Activated B cell treated with CpG ODN at 0.5 μM for 24 hours (primary cell): ENCODE measurements at regions not wholly inside any gene's neighbourhood (a gene's known extent, or its start where the extent isn't known, plus 50 kb on each side); places are given as distances from the start of the nearest gene placed in this dataset.
A peak's percentile ranks its signal among the peaks of the same experiment; 100 is the strongest.

Experiments
- ATAC-seq: fragments of 200-7000 bp; cut with Tn5 transposase; one replicate; pipeline ENCODE4 v1.10.0; 2021; ENCODE audit warnings: low read depth, mild to moderate bottlenecking, moderate library complexity
- CTCF ChIA-PET: fragments of 350-600 bp; sonication (Branson Sonifier 250); formaldehyde crosslinking; loops from one replicate; lab custom pipeline; 2021; ENCODE audit warnings: antibody characterized with exemption; lab: Charles Lee
- POLR2A ChIA-PET: fragments of 350-600 bp; sonication (Branson Sonifier 250); formaldehyde crosslinking; loops from one replicate; lab custom pipeline; 2021; ENCODE audit warnings: antibody characterized with exemption; lab: Charles Lee
- DNase-seq: peaks from one replicate; pipeline ENCODE4 v3.0.0; 2022
- H3K27ac Mint-ChIP-seq: one replicate; pipeline ENCODE4 v1.8.0; 2020; ENCODE audit warnings: mixed read lengths
- H3K27me3 Mint-ChIP-seq: one replicate; pipeline ENCODE4 v1.8.0; 2021; ENCODE audit warnings: mixed read lengths
- H3K36me3 Mint-ChIP-seq: one replicate; pipeline ENCODE4 v1.8.0; 2021; ENCODE audit warnings: low read depth, mixed read lengths
- H3K4me1 Mint-ChIP-seq: one replicate; pipeline ENCODE4 v1.8.0; 2021; ENCODE audit warnings: mixed read lengths
- H3K4me3 Mint-ChIP-seq: one replicate; pipeline ENCODE4 v1.8.0; 2020; ENCODE audit warnings: mild to moderate bottlenecking, mixed read lengths
- H3K9me3 Mint-ChIP-seq: one replicate; pipeline ENCODE4 v1.8.0; 2020; ENCODE audit warnings: mixed read lengths
- intact Hi-C: fragments of 100-400 bp; cut with micrococcal nuclease; formaldehyde crosslinking; loops from one replicate; pipeline ENCODE4 v1.15.1; 2024
- TF ChIP-seq, protein P1 (sequence below): fragments of 200-600 bp; IDR thresholded peaks from one replicate; pipeline ENCODE4 v1.8.0; 2022; ENCODE audit warnings: antibody characterized with exemption, mild to moderate bottlenecking

DNA sequence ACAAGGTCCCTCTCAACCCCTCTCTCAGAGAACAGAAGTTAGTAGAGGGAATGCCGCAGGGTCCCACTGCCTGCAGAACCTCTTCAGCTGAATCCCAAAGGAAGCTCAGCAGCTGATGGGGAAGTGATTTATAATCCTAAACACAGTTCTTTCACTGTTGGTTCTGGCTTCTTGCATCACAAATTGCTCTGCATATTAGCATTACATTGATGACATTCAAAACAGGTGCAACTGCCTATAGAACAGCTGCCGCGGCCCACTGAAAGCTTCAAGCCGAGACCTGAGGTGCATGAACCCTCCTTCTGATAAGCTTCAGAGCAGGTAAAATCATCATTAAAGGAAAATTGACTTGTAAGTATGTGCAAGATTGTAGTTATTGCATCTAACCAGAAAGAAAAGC is 75.2 kb upstream of the KIRREL3 start:
- H3K4me3 Mint-ChIP-seq, result no peak overlapping the region
- peaks cover 4% of the 10 kb centered on the region for H3K4me1 Mint-ChIP-seq
- peaks cover 2% of the 10 kb centered on the region for H3K9me3 Mint-ChIP-seq
- TF ChIP-seq, protein P1, sequence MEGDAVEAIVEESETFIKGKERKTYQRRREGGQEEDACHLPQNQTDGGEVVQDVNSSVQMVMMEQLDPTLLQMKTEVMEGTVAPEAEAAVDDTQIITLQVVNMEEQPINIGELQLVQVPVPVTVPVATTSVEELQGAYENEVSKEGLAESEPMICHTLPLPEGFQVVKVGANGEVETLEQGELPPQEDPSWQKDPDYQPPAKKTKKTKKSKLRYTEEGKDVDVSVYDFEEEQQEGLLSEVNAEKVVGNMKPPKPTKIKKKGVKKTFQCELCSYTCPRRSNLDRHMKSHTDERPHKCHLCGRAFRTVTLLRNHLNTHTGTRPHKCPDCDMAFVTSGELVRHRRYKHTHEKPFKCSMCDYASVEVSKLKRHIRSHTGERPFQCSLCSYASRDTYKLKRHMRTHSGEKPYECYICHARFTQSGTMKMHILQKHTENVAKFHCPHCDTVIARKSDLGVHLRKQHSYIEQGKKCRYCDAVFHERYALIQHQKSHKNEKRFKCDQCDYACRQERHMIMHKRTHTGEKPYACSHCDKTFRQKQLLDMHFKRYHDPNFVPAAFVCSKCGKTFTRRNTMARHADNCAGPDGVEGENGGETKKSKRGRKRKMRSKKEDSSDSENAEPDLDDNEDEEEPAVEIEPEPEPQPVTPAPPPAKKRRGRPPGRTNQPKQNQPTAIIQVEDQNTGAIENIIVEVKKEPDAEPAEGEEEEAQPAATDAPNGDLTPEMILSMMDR, result no peak
- no peak overlapping the region for H3K27ac Mint-ChIP-seq
- no peak for DNase-seq
- ChIA-PET POLR2A (no interaction called here), CTCF (no interaction called here)
- no peak for ATAC-seq
- no peaks in the 10 kb centered on the region for H3K27me3 Mint-ChIP-seq
- intact Hi-C loops, result no loop called here
- no peaks in the 10 kb centered on the region for H3K36me3 Mint-ChIP-seq

GRCh38 chr11:127074151-127074761 is 73.7 kb upstream of the KIRREL3 start:
- Mint-ChIP-seq H3K36me3 (no peaks in the 10 kb centered on the region), H3K27ac (no peak overlapping the region), H3K9me3 (peaks cover 2% of the 10 kb centered on the region), H3K27me3 (no peaks in the 10 kb centered on the region), H3K4me1 (peaks cover 4% of the 10 kb centered on the region), H3K4me3 (no peak overlapping the region)
- TF ChIP-seq, protein P1, result no peak
- ChIA-PET POLR2A (no interaction called here), CTCF (no interaction called here)
- ATAC-seq (peak; percentile 25), DNase-seq (no peak)
- intact Hi-C loops, result no loop called here

GRCh38 chr11:127073621-127074020 is 73.1 kb upstream of the KIRREL3 start:
- H3K27ac Mint-ChIP-seq, result no peak overlapping the region
- DNase-seq, result no peak
- no peaks in the 10 kb centered on the region for H3K27me3 Mint-ChIP-seq
- H3K9me3 Mint-ChIP-seq, result peaks cover 2% of the 10 kb centered on the region
- no peak for ATAC-seq
- H3K4me3 Mint-ChIP-seq, result no peak overlapping the region
- H3K36me3 Mint-ChIP-seq, result no peaks in the 10 kb centered on the region
- H3K4me1 Mint-ChIP-seq, result peaks cover 4% of the 10 kb centered on the region
- TF ChIP-seq, protein P1, result no peak
- intact Hi-C loops, result no loop called here
- ChIA-PET CTCF (no interaction called here), POLR2A (no interaction called here)

DNA sequence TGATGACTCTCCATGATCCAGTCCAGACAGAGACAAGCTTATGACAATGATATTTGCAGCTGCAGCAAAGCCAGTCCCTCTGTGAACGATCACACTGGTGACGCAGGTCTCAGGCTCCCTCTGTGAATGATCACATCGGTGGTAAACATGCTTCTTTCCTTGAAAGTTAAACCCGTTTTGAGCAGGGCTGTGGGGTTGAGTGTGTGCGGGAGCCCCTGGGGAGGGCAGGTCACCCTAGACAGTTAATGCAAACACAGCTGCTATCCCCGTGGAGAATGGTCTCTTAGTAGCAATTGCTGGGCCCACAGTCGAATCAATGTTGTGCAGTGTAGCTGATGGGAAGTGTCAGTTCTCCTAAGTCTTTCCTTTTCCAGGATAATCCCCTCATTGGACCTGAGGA is 71.0 kb upstream of the KIRREL3 start:
- TF ChIP-seq, protein P1, result no peak
- POLR2A ChIA-PET, result no interaction called here
- Mint-ChIP-seq H3K4me1 (peaks cover 4% of the 10 kb centered on the region), H3K36me3 (no peaks in the 10 kb centered on the region), H3K9me3 (peaks cover 2% of the 10 kb centered on the region), H3K27me3 (peaks cover 2% of the 10 kb centered on the region), H3K4me3 (no peak overlapping the region), H3K27ac (no peak overlapping the region)
- intact Hi-C loops, result no loop called here
- CTCF ChIA-PET, result no interaction called here
- ATAC-seq (no peak), DNase-seq (no peak)

DNA sequence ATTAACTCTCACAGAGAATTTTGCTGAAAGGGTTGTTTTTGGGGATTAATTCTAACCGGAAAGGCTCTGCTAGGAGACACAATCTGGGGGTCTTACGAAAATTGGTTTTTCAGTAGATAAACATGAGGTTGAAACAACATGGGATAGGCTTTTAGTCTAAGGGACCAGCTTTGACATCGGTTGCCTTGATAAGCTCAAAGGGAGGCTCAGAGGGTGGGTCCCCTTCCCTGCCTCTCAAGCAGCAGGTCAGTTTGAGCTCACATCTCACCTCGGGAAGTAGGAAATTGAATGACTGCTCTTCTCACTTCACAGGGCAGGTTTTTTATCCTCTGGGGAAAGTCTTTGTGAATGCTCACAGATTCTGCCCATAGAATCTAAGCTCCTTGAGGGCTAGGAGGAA is 70.2 kb upstream of the KIRREL3 start:
- POLR2A ChIA-PET, result no interaction called here

More for the DNA sequence above, 70.2 kb upstream of the KIRREL3 start:
- Mint-ChIP-seq H3K4me1 (peaks cover 4% of the 10 kb centered on the region), H3K27me3 (peaks cover 2% of the 10 kb centered on the region), H3K4me3 (no peak overlapping the region), H3K9me3 (peaks cover 2% of the 10 kb centered on the region), H3K36me3 (no peaks in the 10 kb centered on the region), H3K27ac (no peak overlapping the region)
- no peak for ATAC-seq
- CTCF ChIA-PET, result no interaction called here
- DNase-seq, result no peak
- TF ChIP-seq, protein P1, result no peak
- intact Hi-C loops, result no loop called here
